ENCODE measurements at regions not wholly inside any gene's neighbourhood (a gene's known extent, or its start where the extent isn't known, plus 50 kb on each side); places are given as distances from the start of the nearest gene placed in this dataset.

DNA sequence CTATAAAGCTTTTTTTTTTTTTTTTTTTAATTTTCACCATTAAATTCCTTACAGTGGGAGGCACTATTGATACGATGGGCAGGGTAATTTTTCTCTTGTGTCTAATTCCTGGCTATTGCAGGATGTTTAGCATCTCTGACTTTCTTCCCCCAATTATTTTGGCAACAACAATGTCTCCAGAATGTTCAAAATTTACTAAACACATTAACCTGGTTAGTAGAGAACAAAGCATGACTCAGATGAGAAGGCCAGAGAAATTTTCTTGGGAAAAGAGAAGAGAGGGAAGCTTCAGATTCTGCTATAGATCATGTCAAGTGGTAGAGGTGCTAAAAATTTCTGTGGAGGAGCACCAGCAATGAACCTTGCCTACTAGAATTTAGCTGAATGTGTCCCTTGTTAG is 171.5 kb upstream of the PRICKLE1 start:
- DNase-seq (ENCODE audit: low read depth) = no peak

DNA sequence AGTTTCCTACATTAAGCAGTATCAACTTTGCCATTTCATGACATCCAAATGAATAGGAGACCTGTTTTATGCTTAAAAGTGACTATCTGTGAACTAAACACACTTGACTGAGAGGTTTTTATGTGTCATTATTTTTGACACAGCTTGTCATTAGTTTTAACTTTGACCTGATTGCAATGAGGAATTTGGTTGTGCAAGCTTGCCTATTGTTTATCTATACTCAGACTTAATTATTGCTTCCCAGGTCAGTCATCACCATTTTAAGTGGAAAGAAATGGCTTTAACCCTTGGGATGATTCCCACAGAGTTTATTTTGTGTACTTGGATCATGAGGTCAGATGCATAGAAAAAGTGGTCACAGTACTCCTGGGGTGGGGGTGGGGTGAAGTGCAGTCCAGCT is 171.0 kb upstream of the PRICKLE1 start:
- DNase-seq (ENCODE audit: low read depth) = no peak

DNA sequence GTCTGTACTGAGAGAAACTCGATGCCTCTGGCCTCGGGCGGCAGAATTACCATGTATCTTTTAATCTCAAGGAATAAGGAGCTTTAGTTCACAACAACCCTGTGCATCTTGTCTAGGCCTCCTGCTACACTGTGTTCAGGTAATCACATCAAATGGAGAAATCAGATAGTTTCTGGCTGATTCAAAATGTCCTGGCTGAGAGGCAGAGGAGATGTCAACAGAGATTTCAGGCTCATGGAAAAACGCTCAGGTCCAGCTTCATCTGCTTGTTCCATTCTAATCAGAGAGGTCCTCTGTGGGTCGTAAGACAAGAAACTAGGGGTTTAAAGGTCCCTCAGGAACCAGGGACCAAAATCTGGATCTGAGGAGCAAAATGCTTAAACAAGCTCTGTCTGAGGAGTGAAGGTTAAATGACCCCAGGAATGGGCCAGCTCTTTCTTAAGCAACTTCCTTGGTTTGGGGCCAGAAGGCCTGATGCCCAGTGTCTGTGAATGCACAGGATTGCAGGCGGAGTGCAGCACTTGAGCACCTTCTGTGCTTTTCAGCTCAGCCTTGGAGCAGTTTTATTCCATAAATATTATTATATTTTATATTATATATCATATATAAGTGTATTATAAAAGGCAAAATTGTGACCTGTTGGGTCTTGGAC is 170.2 kb upstream of the PRICKLE1 start:
- DNase-seq (ENCODE audit: low read depth) = peak; percentile 52

DNA sequence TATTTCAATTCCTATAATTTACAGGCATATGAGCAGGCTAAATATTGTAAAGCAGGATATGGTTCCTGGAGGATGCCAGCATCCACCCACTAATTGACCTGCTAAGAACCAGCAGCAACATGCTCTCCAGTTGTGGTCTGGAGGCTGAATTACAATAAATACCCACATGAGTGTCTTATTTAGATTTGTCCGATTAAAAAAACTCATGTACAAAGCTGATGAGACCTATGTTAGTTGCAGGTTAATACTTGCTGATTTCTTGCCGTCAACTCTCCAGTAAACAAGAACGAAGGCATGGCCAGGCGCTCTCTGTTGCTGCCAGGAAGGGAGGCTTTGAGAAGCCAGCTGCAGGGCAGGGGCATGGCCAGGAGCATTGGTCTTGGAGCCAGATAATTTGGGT is 169.3 kb upstream of the PRICKLE1 start:
- DNase-seq (ENCODE audit: low read depth) = no peak

DNA sequence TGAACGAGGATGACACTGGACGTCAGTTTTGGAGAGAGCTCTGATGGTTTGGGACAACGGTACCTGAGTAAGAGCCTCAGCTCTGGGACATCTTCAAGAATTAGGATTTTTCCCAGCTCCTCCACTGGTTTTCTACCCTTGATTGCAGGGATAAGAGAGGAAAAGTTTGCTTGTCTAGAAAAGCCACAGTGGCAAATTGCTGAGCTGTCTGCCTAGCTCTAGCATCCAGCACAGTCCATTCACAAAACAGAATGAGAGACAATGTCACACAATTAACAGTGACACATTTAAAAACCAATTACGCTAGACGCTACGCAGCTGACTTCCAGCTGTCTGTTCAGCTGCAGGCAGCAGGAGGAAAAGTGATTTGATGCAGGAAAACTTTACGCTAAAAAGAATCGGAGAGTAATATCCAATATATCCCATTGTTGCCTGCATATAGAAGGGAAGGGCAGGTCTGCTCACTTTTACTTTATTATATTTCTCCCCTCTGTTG is 168.1 kb upstream of the PRICKLE1 start:
- DNase-seq (ENCODE audit: low read depth) = no peak

DNA sequence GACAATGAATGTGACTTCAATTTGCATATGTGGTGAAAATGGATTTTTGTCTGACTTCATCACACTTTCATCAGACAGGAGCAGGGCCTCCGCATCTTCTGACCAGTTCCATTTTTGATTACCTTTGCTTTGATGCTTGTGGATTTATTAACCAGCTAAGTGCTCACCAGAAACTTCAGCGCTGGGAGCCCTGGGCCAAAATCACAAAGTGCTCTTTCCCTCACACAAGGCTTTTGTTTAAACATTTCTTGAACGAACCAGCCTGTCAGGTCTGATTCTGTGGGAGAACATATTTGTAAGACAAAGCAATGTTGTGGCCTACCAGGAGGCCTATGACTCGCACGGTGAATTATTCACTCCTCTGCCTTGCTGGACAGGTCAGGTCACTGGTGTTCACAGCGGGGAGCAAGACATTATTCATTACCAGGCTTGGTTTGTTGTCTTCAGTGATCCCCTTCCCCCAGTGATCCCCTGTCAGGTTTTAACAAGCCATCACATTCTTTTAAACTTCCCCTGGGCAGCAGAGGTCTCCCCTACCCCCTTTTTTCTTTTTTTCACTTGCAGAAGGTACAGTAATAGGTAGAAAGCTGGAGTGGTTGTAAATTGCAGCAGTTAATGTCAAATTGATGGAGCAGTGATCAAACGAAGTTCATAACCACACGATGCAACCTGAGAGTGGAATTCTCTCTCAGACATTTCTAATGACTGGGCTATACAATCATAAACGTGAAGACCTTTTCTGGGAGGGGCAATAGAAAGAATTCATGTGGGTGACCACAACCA is 167.5 kb upstream of the PRICKLE1 start:
- peak; percentile 58 for DNase-seq (ENCODE audit: low read depth)

DNA sequence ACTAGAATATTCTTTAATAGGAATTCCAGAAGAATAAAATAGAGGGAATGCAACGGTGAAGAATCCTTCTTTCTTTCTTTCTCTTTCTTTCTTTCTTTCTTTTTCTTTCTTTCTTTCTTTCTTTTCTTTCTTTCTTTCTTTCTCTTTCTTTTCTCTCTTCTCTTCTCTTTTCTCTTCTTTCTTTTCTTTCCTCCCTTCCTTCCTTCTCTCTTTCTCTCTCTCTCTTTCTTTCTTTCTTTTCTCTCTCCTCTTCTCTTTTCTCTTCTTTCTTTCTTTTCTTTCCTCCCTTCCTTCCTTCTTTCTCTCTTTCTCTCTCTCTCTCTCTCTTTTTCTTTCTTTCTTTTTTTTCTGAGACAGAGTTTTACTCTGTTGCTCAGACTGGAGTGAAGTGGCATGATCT is 160.8 kb upstream of the PRICKLE1 start:
- no peak for DNase-seq (ENCODE audit: low read depth)

DNA sequence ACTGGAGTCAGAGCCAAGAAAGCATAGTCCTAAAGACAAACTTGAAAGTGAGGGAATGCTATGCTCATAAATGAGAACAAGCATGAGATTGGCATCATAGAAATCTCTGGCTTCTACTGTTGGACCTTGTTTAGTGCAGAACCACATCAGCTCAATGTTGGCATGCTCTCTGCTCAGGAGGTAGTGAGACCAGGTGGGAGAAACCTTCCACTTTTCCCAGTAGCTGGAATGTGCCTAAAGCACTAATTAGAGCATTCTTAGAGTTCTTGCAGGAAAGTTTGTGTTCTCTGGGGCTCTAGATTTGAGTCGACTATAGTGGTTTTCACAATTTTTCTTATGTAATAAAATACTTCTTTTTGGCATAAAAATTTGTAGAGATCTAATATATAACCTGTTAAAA is 159.7 kb upstream of the PRICKLE1 start:
- DNase-seq (ENCODE audit: low read depth) = no peak

DNA sequence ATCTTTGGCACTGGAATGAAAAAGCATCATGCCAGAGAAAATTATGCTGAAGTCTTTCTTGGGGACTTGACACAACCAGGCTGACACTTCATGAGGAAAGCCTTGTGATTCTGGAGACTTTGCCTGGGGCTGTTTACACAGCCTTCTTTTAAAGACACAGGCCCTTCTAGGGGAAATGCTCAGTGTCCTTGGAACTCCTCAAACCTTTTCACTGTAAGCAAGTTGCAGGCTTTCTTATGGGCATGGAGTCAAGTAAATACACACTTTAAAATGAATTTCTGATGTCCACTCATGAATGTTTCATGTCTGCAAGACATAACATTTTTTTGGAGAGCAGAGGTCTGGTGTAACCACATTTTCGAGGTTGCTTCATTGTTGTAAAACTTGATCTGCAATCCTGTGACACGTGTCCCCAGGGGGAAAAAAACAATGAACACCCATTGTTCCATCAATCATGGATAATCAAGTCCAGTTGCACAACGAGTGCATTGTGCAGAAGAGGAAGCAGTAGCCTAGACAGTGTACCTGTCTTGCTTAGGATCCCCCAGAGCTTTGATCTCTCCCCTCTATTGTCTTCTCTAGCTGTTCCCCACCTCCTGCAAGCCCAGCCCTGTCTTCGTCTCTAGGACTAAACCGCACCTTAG is 155.1 kb upstream of the PRICKLE1 start:
- peak; percentile 53 for DNase-seq (ENCODE audit: low read depth)

DNA sequence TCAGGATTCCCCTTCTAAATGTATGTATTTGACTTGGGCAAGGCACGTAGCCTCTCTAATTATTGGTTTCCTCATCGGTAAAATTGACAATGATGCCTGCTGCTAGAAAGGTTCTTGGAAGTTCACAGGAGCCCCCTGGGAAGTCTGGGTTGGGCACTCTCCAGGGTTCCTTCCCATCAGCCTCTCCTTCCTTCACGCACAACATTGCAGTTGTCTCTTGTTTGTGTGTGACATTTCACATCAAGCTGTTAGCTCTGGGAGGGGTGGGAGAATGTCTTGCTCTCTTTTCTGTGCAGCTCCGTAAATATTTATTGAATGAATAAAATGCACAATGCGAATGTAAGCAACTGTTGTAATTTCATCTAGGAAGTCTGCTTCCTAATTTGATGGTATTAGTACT is 153.2 kb upstream of the PRICKLE1 start:
- DNase-seq (ENCODE audit: low read depth) = no peak

DNA sequence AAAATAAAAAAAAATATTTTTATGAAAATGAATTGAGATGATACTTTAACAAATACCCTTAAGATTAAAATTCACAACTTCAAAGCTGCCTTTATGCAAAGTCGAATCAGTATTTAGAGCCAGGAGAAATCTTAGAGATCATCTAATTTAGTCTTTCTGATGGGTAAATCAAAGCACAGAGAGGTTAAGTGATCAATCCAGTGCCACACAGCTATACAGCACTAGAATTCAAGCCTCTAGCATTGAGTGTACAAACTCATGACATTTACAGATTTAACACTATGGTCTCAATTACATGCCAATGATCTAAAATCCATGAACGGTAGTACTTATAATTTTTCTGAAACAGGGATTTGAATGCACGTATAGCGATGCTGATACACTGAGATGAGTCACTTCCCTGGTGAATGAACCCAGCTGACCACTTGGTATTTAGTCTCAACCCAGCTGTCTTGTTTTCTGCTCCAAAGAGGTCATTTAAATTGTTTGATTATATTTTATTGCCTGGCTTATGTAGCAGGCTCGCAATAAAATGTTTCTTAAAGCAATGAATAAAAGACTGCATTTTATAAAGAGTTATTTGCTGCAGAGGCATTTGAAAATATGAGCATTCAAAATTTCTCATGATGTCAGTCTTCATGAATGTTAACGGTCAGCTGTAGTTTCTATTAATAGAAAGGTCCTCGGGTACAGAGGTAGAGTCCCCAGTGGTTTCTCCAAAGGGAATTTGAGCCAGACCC is 152.4 kb upstream of the PRICKLE1 start:
- peak; percentile 65 for DNase-seq (ENCODE audit: low read depth)

DNA sequence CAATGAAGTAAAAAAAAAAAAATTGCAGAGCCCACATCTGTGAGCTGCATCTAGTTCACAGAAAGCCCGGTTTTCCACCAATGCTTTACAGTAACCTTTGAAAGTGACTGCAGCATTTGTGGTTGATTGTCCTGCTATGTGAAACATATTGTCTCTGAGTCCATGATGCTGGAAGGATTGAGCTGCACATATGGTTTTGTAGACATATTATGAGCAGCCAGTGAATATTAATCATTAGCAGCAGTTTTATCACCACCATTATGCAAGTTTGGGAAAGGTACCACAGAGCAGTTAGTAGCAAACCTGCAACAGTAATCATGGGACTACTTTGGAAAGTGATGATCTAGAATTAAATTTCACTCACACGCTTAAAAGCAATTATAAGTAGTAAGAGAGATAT is 151.5 kb upstream of the PRICKLE1 start:
- no peak for DNase-seq (ENCODE audit: low read depth)

DNA sequence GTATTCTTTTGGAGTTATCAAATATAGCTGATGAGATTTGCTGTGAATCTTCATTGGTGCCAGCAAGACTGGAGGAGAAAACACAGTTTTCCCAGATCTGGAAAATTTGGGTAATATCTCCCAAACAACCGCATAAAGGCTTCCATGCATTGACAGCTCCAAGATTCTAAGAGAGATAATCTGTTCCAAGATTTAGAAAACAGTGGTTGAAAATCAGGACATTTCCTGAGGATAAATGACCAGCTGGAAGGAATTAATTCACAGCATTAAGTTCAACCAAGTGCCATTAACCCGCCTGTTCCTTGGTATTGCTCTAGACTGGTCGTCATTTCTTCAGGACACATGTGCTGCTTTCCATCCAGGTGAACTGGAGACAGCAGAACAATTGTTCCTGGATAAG is 147.9 kb upstream of the PRICKLE1 start:
- no peak for DNase-seq (ENCODE audit: low read depth)

DNA sequence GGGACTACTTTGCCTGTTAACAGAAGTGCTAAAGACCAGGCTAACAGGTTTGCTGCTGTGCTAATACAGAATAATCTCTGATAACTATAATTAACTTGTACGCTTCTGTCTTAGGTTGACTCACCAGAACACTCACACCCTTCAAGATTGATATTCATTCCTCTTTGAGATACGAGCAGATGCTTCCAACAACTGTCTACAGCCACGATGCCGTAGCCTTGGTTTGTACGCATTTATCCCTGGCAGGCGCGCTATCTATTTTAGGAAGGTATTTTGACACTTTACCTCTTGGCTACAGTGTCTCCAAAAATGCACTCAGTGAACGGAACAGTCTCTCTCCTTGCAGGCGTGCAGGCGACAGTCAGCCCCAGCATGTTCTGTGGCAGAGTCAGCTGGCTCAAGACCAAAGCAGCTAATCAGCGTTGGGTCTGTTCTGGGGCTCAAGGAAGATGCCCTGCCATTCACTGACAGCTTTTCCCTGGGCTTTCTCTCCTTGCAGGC is 146.4 kb upstream of the PRICKLE1 start:
- DNase-seq (ENCODE audit: low read depth) = no peak

DNA sequence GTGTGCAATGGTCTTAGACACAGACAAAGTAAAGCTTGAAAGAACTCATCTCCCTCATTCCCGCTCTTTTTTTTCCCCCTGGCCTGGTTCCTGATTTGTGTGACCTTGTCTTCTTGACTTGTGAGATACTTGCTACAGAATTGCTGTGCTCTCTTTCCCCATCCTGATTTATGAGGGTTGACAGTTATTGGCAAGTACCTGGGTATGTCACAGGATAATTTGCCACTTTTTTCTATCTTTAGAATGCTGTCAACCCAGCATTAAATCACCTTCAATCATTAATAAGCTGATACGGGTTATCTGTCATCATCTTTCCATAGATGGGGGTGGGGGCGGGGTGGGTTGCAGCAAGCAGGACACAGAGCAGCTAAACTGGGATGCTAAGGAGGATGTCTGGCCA is 144.4 kb upstream of the PRICKLE1 start:
- DNase-seq (ENCODE audit: low read depth) = no peak

DNA sequence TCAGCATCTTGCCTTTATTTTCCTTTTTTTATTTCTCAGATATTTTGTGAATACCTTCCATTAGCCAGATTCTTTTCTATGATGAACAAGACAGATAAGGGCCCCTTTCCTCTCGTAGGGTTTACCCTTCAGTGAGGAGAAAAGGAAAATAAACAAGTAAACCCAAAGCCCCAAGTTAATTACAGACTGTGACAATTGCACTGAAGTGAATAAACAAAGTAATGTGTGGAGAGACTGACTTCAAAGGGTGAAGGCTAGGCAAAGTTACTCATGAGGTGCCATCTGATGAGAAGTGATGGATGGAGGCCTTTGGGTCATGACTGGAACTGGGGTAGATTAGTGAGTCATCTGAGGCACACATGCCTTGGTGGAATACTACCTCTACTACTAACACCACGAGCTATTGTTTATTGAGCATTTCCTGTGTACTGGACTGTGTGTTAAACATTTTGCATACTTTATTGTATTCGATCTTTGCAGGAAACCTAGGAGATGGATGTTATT is 143.4 kb upstream of the PRICKLE1 start:
- no peak for DNase-seq (ENCODE audit: low read depth)

DNA sequence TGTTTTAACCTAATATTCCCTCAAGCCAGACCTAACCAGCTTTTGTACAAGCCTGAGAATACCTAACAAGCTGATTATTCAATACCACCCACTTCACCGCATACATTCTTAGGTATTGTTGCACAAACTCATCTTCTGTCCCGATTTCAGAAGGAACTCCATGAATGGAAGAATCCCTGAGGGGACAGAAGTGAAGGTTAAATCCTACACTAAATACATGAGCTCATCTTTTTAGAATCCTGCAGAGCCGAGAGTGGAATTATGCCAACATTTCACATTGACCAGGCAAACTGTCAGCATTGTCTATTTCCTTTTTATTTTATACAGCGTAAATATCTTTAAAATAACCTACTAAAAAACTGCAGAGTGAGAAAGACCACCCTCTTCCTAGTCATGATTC is 140.7 kb upstream of the PRICKLE1 start:
- DNase-seq (ENCODE audit: low read depth) = no peak

DNA sequence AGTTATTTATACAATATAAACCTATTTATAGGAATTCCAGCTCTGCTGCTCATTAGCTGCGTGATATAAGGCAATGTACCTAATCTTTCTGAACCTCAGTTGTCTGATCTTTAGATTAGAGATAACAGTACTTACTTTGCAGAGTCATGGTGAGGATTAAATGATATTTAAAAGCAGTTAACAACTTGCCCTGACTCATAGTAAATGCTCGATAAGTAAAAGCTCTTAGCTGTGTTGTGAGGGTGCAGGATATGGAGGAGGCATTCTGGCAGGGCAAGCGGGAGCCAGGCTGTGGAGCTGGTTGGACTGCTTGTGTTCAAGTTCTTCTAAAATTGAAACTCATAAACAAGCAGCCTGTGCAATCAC is 140.0 kb upstream of the PRICKLE1 start:
- no peak for DNase-seq (ENCODE audit: low read depth)

DNA sequence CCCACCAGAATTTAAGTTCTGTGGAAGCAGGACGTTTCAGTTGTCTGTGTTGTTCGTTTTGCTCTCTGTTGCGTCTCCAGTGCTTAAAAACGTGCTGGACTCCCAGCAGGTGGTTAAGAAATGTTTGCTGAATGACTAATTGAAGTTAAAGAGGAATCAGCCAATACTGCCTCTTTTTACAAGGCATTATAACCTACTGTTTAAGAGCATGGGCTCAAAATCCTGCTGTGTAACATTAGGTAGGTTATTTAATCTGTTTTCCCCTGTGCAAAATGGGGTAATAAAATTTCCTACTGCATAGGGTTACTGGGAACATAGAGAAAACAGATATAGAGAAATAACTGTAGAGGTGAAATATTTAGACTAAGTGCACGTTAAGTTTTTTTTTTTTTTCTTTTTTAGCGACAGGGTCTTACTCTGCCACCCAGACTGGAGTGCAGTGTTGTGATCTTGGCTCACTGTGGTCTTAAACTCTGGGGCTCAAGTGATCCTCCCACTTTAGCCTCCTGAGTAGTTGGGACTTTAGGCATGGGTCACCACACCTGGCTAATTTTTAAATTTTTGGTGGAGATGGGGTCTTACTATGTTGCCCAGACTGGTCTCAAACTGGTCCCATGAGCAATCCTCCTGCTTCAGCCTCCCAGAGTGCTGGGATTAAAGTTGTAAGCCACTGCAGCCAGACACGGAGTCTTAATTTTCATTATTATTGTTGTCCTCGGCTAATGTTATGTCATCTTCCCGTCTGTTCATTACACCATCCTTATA is 139.4 kb upstream of the PRICKLE1 start:
- DNase-seq (ENCODE audit: low read depth) = no peak

DNA sequence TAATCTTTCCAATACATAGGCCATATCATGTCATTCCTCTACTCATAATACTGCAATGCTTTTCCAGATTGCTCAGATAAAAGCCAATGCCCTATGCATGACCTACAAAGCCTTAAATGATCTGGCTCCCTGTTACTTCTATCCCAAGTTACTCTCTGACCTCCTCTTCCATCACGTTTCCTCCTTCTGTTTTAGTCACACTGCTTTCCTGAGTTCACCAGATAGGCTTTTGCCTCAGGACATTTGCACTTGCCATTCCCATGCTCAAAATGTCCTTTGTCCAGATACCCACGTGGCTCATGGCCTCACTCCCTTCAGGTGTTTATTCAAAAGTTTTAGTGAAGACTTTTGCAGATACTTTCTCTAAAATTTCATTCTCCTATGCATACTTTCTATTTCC is 138.7 kb upstream of the PRICKLE1 start:
- DNase-seq (ENCODE audit: low read depth) = no peak

DNA sequence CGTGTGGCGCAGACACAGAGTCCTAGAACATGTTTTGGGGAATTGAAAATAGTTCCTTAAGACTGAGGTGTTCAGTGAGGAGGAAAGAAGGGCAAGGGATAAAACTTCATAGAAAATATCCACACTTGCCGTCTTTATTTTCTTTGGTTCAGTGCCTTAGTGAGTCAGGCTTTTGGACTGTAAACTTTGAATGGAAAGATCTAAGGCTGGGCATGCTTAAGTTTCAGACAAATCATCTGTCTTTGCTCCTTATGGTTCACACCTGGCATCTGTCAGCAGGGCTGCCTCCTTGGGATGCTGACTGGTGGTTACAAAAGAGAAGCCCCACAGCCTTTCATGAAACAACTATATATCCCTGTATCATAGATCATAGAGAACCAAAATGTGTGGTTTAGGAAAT is 136.3 kb upstream of the PRICKLE1 start:
- DNase-seq (ENCODE audit: low read depth) = no peak
